WTC11 (cell line): ENCODE measurements at regions not wholly inside any gene's neighbourhood (a gene's known extent, or its start where the extent isn't known, plus 50 kb on each side); places are given as distances from the start of the nearest gene placed in this dataset.

Experiments
- ATAC-seq: fragments of 200-7000 bp; cut with Tn5 transposase; 2 replicates; pipeline ENCODE4 v1.10.0; 2021; ENCODE audit warnings: mild to moderate bottlenecking, moderate library complexity
- CTCF ChIA-PET: fragments of 300-600 bp; sonication (Branson Sonifier 250); formaldehyde crosslinking; loops from one replicate; lab custom pipeline; 2021; ENCODE audit warnings: antibody characterized with exemption; lab: Charles Lee
- POLR2A ChIA-PET: fragments of 350-600 bp; sonication (Branson Sonifier 250); formaldehyde crosslinking; loops from one replicate; lab custom pipeline; 2021; ENCODE audit warnings: antibody characterized with exemption; lab: Charles Lee
- DNase-seq: peaks from one replicate; pipeline ENCODE4 v3.0.0; 2021; ENCODE audit warnings: low spot score
- H3K27ac Mint-ChIP-seq: 2 replicates; pipeline ENCODE4 v1.8.0; 2021; ENCODE audit warnings: mixed read lengths
- H3K27me3 Mint-ChIP-seq: 2 replicates; pipeline ENCODE4 v1.8.0; 2021; ENCODE audit warnings: low read depth, mild to moderate bottlenecking, moderate library complexity, mixed read lengths
- H3K36me3 Mint-ChIP-seq: 2 replicates; pipeline ENCODE4 v1.8.0; 2021; ENCODE audit warnings: mixed read lengths
- H3K4me1 Mint-ChIP-seq: 2 replicates; pipeline ENCODE4 v1.8.0; 2022; ENCODE audit warnings: mixed read lengths
- H3K4me3 Mint-ChIP-seq: 2 replicates; pipeline ENCODE4 v1.8.0; 2021; ENCODE audit warnings: mild to moderate bottlenecking, moderate library complexity, mixed read lengths
- H3K9me3 Mint-ChIP-seq: 2 replicates; pipeline ENCODE4 v1.8.0; 2021; ENCODE audit warnings: mixed read lengths
- ARID4B ChIP-seq: sonication (generic); formaldehyde crosslinking; IDR thresholded peaks from 2 replicates; pipeline ENCODE4 v1.8.0; 2023; ENCODE audit warnings: missing genetic modification reagents, mild to moderate bottlenecking, borderline replicate concordance
- ATF3 ChIP-seq: sonication (generic); formaldehyde crosslinking; conservative IDR thresholded peaks from 2 replicates; pipeline ENCODE4 v1.8.1; 2022; ENCODE audit warnings: mild to moderate bottlenecking, missing genetic modification reagents
- ETV6 ChIP-seq: sonication (generic); formaldehyde crosslinking; IDR thresholded peaks from 2 replicates; pipeline ENCODE4 v1.8.1; 2022; ENCODE audit warnings: mild to moderate bottlenecking, missing genetic modification reagents
- IRF2 ChIP-seq: sonication (generic); formaldehyde crosslinking; IDR thresholded peaks from 2 replicates; pipeline ENCODE4 v1.8.0; 2022; ENCODE audit warnings: low read depth, missing genetic modification reagents, borderline replicate concordance
- JUN ChIP-seq: sonication (generic); formaldehyde crosslinking; IDR thresholded peaks from 2 replicates; pipeline ENCODE4 v1.8.0; 2023; ENCODE audit warnings: mild to moderate bottlenecking, missing genetic modification reagents
- KAT7 ChIP-seq: sonication (generic); formaldehyde crosslinking; IDR thresholded peaks from 2 replicates; pipeline ENCODE4 v1.8.1; 2023; ENCODE audit warnings: missing genetic modification reagents, mild to moderate bottlenecking, borderline replicate concordance
- ZNF416 ChIP-seq: fragments of 250-450 bp; sonication (Bioruptor Pico); IDR thresholded peaks from 2 replicates; pipeline ENCODE4 v1.9.0; 2021; ENCODE audit warnings: mild to moderate bottlenecking, inconsistent platforms
- TF ChIP-seq, protein P1 (sequence below): sonication (generic); formaldehyde crosslinking; conservative IDR thresholded peaks from 2 replicates; pipeline ENCODE4 v1.8.1; 2023; ENCODE audit warnings: mild to moderate bottlenecking, low read depth, missing genetic modification reagents, moderate library complexity
- TF ChIP-seq, protein P2 (sequence below): fragments of 250-450 bp; sonication (Bioruptor Pico); IDR thresholded peaks from 2 replicates; pipeline ENCODE4 v1.8.0; 2021; ENCODE audit warnings: mild to moderate bottlenecking
- TF ChIP-seq, protein P3 (sequence below): fragments of 250-450 bp; sonication (Bioruptor Pico); IDR thresholded peaks from 2 replicates; pipeline ENCODE4 v1.9.0; 2021; ENCODE audit warnings: mild to moderate bottlenecking, borderline replicate concordance
- TF ChIP-seq, protein P4 (sequence below): fragments of 250-450 bp; sonication (Bioruptor Pico); conservative IDR thresholded peaks from 2 replicates; pipeline ENCODE4 v1.9.0; 2021; ENCODE audit warnings: mild to moderate bottlenecking
- TF ChIP-seq, protein P5 (sequence below): fragments of 250-450 bp; sonication (Bioruptor Pico); IDR thresholded peaks from 2 replicates; pipeline ENCODE4 v1.9.0; 2021; ENCODE audit warnings: mild to moderate bottlenecking
- TF ChIP-seq, protein P6 (sequence below): sonication (generic); formaldehyde crosslinking; IDR thresholded peaks from 2 replicates; pipeline ENCODE4 v1.8.1; 2022; ENCODE audit warnings: mild to moderate bottlenecking, moderate library complexity, missing genetic modification reagents

DNA sequence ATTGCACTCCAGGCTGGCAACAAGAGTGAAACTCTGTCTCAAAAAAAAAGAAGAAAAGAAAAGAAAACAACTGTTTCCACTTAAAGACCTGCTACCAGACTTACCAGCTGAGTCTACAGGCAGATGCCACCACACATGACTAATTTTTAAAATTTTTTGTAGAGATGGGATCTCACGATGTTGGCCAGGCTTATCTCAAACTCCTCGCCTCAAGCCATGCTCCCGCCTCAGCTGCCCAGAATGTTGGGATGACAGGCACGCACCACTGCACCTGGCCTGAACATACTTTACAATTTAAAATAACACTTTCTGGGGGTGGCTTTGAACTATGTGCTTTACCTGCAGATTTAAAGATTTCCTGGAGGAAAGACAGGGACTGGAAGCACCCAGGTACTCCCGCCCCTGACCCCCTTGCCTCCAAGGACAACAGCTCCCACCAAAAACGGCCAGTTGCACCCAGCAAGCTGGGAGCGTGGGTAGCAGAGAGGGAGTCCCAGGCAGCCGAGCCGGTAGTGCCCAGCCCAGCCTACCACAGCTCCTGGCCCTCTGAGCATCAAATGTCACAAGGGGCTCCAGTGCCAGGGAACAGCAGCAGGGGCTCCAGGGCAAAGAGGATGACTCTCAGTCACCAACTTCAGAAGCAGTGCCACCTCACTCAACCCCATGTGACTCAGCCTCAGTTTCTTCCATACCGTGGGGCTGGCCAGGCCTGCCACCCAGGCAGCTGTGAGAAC is 262.9 kb downstream of the PARN start (continued):
- TF ChIP-seq, protein P1, sequence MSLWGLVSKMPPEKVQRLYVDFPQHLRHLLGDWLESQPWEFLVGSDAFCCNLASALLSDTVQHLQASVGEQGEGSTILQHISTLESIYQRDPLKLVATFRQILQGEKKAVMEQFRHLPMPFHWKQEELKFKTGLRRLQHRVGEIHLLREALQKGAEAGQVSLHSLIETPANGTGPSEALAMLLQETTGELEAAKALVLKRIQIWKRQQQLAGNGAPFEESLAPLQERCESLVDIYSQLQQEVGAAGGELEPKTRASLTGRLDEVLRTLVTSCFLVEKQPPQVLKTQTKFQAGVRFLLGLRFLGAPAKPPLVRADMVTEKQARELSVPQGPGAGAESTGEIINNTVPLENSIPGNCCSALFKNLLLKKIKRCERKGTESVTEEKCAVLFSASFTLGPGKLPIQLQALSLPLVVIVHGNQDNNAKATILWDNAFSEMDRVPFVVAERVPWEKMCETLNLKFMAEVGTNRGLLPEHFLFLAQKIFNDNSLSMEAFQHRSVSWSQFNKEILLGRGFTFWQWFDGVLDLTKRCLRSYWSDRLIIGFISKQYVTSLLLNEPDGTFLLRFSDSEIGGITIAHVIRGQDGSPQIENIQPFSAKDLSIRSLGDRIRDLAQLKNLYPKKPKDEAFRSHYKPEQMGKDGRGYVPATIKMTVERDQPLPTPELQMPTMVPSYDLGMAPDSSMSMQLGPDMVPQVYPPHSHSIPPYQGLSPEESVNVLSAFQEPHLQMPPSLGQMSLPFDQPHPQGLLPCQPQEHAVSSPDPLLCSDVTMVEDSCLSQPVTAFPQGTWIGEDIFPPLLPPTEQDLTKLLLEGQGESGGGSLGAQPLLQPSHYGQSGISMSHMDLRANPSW (CRISPR knock-in tag): no peak
- no peak for TF ChIP-seq IRF2 (CRISPR knock-in tag)
- TF ChIP-seq, protein P2, sequence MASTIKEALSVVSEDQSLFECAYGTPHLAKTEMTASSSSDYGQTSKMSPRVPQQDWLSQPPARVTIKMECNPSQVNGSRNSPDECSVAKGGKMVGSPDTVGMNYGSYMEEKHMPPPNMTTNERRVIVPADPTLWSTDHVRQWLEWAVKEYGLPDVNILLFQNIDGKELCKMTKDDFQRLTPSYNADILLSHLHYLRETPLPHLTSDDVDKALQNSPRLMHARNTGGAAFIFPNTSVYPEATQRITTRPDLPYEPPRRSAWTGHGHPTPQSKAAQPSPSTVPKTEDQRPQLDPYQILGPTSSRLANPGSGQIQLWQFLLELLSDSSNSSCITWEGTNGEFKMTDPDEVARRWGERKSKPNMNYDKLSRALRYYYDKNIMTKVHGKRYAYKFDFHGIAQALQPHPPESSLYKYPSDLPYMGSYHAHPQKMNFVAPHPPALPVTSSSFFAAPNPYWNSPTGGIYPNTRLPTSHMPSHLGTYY (CRISPR knock-in tag): no peak
- TF ChIP-seq, protein P3, sequence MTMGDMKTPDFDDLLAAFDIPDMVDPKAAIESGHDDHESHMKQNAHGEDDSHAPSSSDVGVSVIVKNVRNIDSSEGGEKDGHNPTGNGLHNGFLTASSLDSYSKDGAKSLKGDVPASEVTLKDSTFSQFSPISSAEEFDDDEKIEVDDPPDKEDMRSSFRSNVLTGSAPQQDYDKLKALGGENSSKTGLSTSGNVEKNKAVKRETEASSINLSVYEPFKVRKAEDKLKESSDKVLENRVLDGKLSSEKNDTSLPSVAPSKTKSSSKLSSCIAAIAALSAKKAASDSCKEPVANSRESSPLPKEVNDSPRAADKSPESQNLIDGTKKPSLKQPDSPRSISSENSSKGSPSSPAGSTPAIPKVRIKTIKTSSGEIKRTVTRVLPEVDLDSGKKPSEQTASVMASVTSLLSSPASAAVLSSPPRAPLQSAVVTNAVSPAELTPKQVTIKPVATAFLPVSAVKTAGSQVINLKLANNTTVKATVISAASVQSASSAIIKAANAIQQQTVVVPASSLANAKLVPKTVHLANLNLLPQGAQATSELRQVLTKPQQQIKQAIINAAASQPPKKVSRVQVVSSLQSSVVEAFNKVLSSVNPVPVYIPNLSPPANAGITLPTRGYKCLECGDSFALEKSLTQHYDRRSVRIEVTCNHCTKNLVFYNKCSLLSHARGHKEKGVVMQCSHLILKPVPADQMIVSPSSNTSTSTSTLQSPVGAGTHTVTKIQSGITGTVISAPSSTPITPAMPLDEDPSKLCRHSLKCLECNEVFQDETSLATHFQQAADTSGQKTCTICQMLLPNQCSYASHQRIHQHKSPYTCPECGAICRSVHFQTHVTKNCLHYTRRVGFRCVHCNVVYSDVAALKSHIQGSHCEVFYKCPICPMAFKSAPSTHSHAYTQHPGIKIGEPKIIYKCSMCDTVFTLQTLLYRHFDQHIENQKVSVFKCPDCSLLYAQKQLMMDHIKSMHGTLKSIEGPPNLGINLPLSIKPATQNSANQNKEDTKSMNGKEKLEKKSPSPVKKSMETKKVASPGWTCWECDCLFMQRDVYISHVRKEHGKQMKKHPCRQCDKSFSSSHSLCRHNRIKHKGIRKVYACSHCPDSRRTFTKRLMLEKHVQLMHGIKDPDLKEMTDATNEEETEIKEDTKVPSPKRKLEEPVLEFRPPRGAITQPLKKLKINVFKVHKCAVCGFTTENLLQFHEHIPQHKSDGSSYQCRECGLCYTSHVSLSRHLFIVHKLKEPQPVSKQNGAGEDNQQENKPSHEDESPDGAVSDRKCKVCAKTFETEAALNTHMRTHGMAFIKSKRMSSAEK: no peak

DNA sequence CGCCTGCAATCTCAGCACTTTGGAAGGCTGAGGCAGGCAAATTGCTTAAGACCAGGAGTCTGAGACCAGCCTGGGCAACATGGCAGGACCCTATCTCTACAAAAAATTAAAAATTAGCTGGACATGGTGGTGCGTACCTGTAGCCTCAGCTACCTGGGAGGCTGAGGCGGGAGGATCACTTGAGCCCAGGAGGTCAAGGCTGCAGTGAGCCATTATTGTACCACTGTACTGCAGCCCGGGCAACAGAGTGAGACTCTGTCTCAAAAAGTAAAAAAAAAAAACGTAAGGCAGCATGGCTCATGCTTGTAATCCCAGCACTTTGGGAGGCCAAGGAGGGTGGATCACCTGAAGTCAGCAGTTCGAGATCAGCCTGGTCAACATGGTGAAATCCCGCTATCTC is 263.6 kb downstream of the PARN start:
- Mint-ChIP-seq H3K27ac (no peak overlapping the region), H3K4me3 (no peak overlapping the region), H3K9me3 (no peaks in the 10 kb centered on the region), H3K4me1 (peaks cover 8% of the 10 kb centered on the region; the same call in 1 of the 2 replicates), H3K36me3 (no peaks in the 10 kb centered on the region), H3K27me3 (no peaks in the 10 kb centered on the region)
- DNase-seq (no peak), ATAC-seq (no peak)
- ChIA-PET POLR2A (no interaction called here), CTCF (no interaction called here)
- TF ChIP-seq, protein P2 (CRISPR knock-in tag): no peak
- TF ChIP-seq, protein P4, sequence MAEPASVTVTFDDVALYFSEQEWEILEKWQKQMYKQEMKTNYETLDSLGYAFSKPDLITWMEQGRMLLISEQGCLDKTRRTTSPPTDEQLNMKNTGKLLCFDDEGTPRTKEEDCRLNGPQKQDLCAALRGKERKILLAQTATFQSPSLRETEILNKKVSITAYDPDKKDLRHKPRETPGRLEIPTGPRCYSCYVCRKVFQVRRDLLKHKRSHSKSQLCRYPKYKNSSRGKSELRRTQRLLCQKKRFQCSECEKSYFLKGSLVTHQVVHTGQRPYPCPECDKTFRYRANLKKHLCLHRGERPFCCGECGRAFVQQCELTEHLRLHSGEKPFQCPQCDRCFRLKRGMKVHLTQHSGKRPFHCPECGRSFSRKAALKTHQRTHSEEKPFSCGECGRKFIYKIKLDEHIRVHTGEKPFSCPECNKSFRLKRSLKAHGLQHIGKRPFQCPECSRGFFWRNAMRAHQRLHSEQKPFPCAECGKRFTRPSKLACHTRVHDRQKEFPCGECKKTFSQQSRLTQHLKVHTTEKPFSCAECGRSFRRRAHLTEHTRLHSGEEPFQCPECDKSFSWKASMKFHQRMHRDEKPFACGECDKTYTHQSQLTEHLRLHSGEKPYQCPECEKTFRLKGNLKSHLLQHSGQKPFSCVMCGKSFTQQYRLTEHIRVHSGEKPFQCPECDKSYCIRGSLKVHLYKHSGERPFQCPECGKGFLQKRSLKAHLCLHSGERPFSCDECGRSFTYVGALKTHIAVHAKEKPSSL: no peak
- TF ChIP-seq, protein P5, sequence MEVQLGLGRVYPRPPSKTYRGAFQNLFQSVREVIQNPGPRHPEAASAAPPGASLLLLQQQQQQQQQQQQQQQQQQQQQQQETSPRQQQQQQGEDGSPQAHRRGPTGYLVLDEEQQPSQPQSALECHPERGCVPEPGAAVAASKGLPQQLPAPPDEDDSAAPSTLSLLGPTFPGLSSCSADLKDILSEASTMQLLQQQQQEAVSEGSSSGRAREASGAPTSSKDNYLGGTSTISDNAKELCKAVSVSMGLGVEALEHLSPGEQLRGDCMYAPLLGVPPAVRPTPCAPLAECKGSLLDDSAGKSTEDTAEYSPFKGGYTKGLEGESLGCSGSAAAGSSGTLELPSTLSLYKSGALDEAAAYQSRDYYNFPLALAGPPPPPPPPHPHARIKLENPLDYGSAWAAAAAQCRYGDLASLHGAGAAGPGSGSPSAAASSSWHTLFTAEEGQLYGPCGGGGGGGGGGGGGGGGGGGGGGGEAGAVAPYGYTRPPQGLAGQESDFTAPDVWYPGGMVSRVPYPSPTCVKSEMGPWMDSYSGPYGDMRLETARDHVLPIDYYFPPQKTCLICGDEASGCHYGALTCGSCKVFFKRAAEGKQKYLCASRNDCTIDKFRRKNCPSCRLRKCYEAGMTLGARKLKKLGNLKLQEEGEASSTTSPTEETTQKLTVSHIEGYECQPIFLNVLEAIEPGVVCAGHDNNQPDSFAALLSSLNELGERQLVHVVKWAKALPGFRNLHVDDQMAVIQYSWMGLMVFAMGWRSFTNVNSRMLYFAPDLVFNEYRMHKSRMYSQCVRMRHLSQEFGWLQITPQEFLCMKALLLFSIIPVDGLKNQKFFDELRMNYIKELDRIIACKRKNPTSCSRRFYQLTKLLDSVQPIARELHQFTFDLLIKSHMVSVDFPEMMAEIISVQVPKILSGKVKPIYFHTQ: no peak
- TF ChIP-seq KAT7 (CRISPR knock-in tag): no peak
- TF ChIP-seq, protein P6, sequence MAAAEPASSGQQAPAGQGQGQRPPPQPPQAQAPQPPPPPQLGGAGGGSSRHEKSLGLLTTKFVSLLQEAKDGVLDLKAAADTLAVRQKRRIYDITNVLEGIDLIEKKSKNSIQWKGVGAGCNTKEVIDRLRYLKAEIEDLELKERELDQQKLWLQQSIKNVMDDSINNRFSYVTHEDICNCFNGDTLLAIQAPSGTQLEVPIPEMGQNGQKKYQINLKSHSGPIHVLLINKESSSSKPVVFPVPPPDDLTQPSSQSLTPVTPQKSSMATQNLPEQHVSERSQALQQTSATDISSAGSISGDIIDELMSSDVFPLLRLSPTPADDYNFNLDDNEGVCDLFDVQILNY (CRISPR knock-in tag): no peak
- no peak for TF ChIP-seq ATF3
- no peak for TF ChIP-seq JUN (CRISPR knock-in tag)
- no peak for TF ChIP-seq ARID4B (CRISPR knock-in tag)
- TF ChIP-seq ZNF416: no peak
- TF ChIP-seq ETV6 (CRISPR knock-in tag): no peak
